Prostate gland (tissue), 2 donors: ENCODE measurements at regions not wholly inside any gene's neighbourhood (a gene's known extent, or its start where the extent isn't known, plus 50 kb on each side); places are given as distances from the start of the nearest gene placed in this dataset.

ENCODE experiments used
- CTCF ChIP-seq, 4 experiments: fragments of 200-600 bp in 2 of 4; fragments of 450-650 bp in 2 of 4; sonication (generic) in 2 of 4; IDR thresholded peaks; 1 replicate in 3 of 4; 2 replicates in 1 of 4; pipeline ENCODE4 v1.5.1; 2016 to 2019; ENCODE audit warnings: antibody characterized with exemption in 4 of 4, mild to moderate bottlenecking in 2 of 4, moderate library complexity in 2 of 4
- POLR2AphosphoS5 ChIP-seq: sonication (generic); formaldehyde crosslinking; IDR thresholded peaks from one replicate; pipeline ENCODE4 v1.6.1; 2017; ENCODE audit warnings: antibody characterized with exemption

- TF ChIP-seq POLR2AphosphoS5: peak; percentile 18
- peak; percentile 63 to 78 (median 76) for TF ChIP-seq CTCF (IDR thresholded peaks at IDR 0.05)
Measured at GRCh38 chr9:73023025-73023541, 70.2 kb upstream of the ALDH1A1 start.
